ENCODE measurements at regions not wholly inside any gene's neighbourhood (a gene's known extent, or its start where the extent isn't known, plus 50 kb on each side); places are given as distances from the start of the nearest gene placed in this dataset.

- BruUV-seq (replicated peaks) = no TSS peak
- H3K9me1 ChIP-seq (replicated peaks; ENCODE audit: control insufficient read depth, extremely low read depth, insufficient read depth, low read length) = no peaks in the 10 kb centered on the region
- ChIA-PET POLR2A (no interaction called here), CTCF (interaction anchor here (1.0 to 1.3 kb wide), 2 partner anchors 33 to 230 kb away, joined by 3 to 4 read pairs; no protein-coding TSS in a partner anchor)
- H2AFZ ChIP-seq (ENCODE audit: low read depth, low read length) = no peak overlapping the region
- no peaks in the 10 kb centered on the region for H3K27me3 ChIP-seq (ENCODE audit: control insufficient read depth in 2 of 2, insufficient read depth in 2 of 2, low read length in 2 of 2)
- peaks cover 22% of the 10 kb centered on the region for H3K4me1 ChIP-seq (ENCODE audit: control insufficient read depth, extremely low read depth, insufficient read depth, low read length)
- TF ChIP-seq CTCF (IDR thresholded peaks at IDR 0.05; ENCODE audit: extremely low read depth in 1 of 2, insufficient read depth in 1 of 2, low read depth in 1 of 2, low read length in 2 of 2) = no peak
- TF ChIP-seq FOS (IDR thresholded peaks at IDR 0.05; ENCODE audit: borderline replicate concordance, insufficient read depth, low read length) = no peak
- TF ChIP-seq, protein P1, sequence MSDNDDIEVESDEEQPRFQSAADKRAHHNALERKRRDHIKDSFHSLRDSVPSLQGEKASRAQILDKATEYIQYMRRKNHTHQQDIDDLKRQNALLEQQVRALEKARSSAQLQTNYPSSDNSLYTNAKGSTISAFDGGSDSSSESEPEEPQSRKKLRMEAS (IDR thresholded peaks at IDR 0.05; ENCODE audit: insufficient read depth, insufficient read length) = no peak
- no peak for TF ChIP-seq GATA2 (IDR thresholded peaks at IDR 0.05; ENCODE audit: insufficient read depth, insufficient read length, low read depth, low read length)
- no peak for TF ChIP-seq JUN (IDR thresholded peaks at IDR 0.05; ENCODE audit: borderline replicate concordance, insufficient read depth, insufficient read length, low read depth)
- TF ChIP-seq MYC (IDR thresholded peaks at IDR 0.05; ENCODE audit: low read depth, low read length) = no peak
- TF ChIP-seq POLR2AphosphoS5 (IDR thresholded peaks at IDR 0.05; ENCODE audit: insufficient read depth, low read depth, low read length) = no peak
- TF ChIP-seq POLR2A (IDR thresholded peaks at IDR 0.05; ENCODE audit: low read depth, low read length) = no peak
- no peak for TF ChIP-seq EZH2 (IDR thresholded peaks at IDR 0.05; ENCODE audit: borderline replicate concordance, low read depth, low read length, severe bottlenecking)
- no peaks in the 10 kb centered on the region for H3K9me3 ChIP-seq (replicated peaks; ENCODE audit: control insufficient read depth, insufficient read depth, low read length)
- no peak overlapping the region for H3K9ac ChIP-seq (replicated peaks; ENCODE audit: extremely low read depth, insufficient read depth, low read length)
- H3K79me2 ChIP-seq (ENCODE audit: control insufficient read depth, insufficient read depth, low read length) = no peaks in the 10 kb centered on the region
- H3K4me3 ChIP-seq (replicated peaks in 1 of 3; ENCODE audit: insufficient read depth in 1 of 3, low read depth in 1 of 3, low read length in 3 of 3) = no peak overlapping the region
- DNase-seq (ENCODE audit: low read depth, low spot score) = no peak
- dilution Hi-C loops (cut with MboI; ENCODE audit: extremely low pct_ligation_motif_present, low sequenced_read_pairs) = no loop called here
- no peak overlapping the region for H3K4me2 ChIP-seq (ENCODE audit: insufficient read depth, low read length)
- no peaks in the 10 kb centered on the region for H3K36me3 ChIP-seq (ENCODE audit: control insufficient read depth in 2 of 2, extremely low read depth in 1 of 2, insufficient read depth in 2 of 2, low read length in 2 of 2)
- H4K20me1 ChIP-seq (replicated peaks; ENCODE audit: control insufficient read depth, extremely low read depth, insufficient read depth, low read length) = no peaks in the 10 kb centered on the region
- no peak overlapping the region for H3K27ac ChIP-seq (ENCODE audit: insufficient read depth, low read depth, low read length)
- intact Hi-C loops (cut with micrococcal nuclease) = no loop called here
- FAIRE-seq = no peak
Measured at GRCh38 chr6:113629256-113629655, 227.9 kb upstream of the MARCKS start.

Data from endothelial cell of umbilical vein (primary cell).